Left lung (tissue), 4 donors: ENCODE measurements at regions not wholly inside any gene's neighbourhood (a gene's known extent, or its start where the extent isn't known, plus 50 kb on each side); places are given as distances from the start of the nearest gene placed in this dataset.
"Not testable (repeated sequence)": the region's sequence is repeated elsewhere in the genome, so short reads cannot be mapped to it uniquely, and the experiment has no call there.

ENCODE experiments used
- ATAC-seq: fragments of 200-7000 bp; cut with Tn5 transposase; one replicate; pipeline ENCODE4 v1.9.1; 2020; ENCODE audit warnings: moderate library complexity
- DNase-seq, 4 donors: peaks; one replicate each; pipeline ENCODE4 v3.0.0-alpha.2; 2013 to 2020
- H3K27ac ChIP-seq, 2 donors: fragments of 200-600 bp; sonication (generic) in 1 of 2; one replicate each; pipeline versions ENCODE4 v1.5.0 to v1.8.0; 2020 to 2021
- H3K27me3 ChIP-seq, 2 donors: fragments of 200-600 bp; sonication (generic) in 1 of 2; one replicate each; pipeline versions ENCODE4 v1.5.0 to v1.8.0; 2020 to 2021
- H3K36me3 ChIP-seq, 2 donors: fragments of 200-600 bp; sonication (generic) in 1 of 2; one replicate each; pipeline versions ENCODE4 v1.5.0 to v1.8.0; 2020 to 2021
- H3K4me1 ChIP-seq, 2 donors: fragments of 200-600 bp; one replicate each; pipeline ENCODE4 v1.8.0; 2021
- H3K4me3 ChIP-seq, 2 donors: fragments of 200-600 bp; sonication (generic) in 1 of 2; one replicate each; pipeline versions ENCODE4 v1.5.0 to v1.8.0; 2020 to 2021; ENCODE audit warnings: mild to moderate bottlenecking in 1 of 2
- H3K9me3 ChIP-seq, 2 donors: fragments of 200-600 bp; sonication (generic) in 1 of 2; one replicate each; pipeline versions ENCODE4 v1.5.0 to v1.8.0; 2020 to 2021
- CTCF ChIP-seq, 2 donors: fragments of 200-600 bp; sonication (generic) in 1 of 2; IDR thresholded peaks; one replicate each; pipeline versions ENCODE4 v1.5.0 to v1.8.0; 2021; ENCODE audit warnings: antibody characterized with exemption in 2 of 2
- intact Hi-C, 2 donors: fragments of 100-400 bp; cut with DNase I; formaldehyde crosslinking; loops; one replicate each; pipeline versions ENCODE4 v1.11.2 to v1.14.2; 2022
- donor health status: DM: no; HTN: yes; CAD: no.
- donor health status: DM: no; HTN: no; CAD: no.

GRCh38 chr21:9759972-9760371 is 761.4 kb upstream of the TPTE start:
- intact Hi-C loops = no loop called here
- Histone ChIP-seq H3K27me3 (no peaks in the 10 kb centered on the region), H3K4me1 (no peaks in the 10 kb centered on the region), H3K36me3 (no peaks in the 10 kb centered on the region), H3K27ac (no peak overlapping the region), H3K9me3 (peaks cover 4 to 61% of the 10 kb centered on the region in 2 donors), H3K4me3 (no peak overlapping the region)
- no peak for ATAC-seq
- no peak for TF ChIP-seq CTCF (IDR thresholded peaks at IDR 0.05)
- peak in 1 of 4 donors; percentile 70 for DNase-seq

- no peak overlapping the region for H3K4me3 ChIP-seq
- H3K36me3 ChIP-seq = no peaks in the 10 kb centered on the region
- H3K27ac ChIP-seq = no peak overlapping the region
- ATAC-seq (no peak), DNase-seq (no peak)
- TF ChIP-seq CTCF (IDR thresholded peaks at IDR 0.05) = no peak
- no peaks in the 10 kb centered on the region for H3K27me3 ChIP-seq
- H3K4me1 ChIP-seq = no peaks in the 10 kb centered on the region
- intact Hi-C loops = no loop called here
- H3K9me3 ChIP-seq = peaks cover 4 to 61% of the 10 kb centered on the region in 2 donors
Observed at GRCh38 chr21:9760398-9761074, 760.8 kb upstream of the TPTE start.

GRCh38 chr21:9763306-9763705 is 758.1 kb upstream of the TPTE start:
- no peak for TF ChIP-seq CTCF (IDR thresholded peaks at IDR 0.05)
- Histone ChIP-seq H3K36me3 (no peaks in the 10 kb centered on the region), H3K4me3 (no peak overlapping the region), H3K27ac (no peak overlapping the region), H3K27me3 (peaks cover 0 to 5% of the 10 kb centered on the region in 2 donors), H3K4me1 (no peaks in the 10 kb centered on the region), H3K9me3 (peaks cover 2 to 63% of the 10 kb centered on the region in 2 donors)
- DNase-seq (no peak), ATAC-seq (no peak)
- intact Hi-C loops = no loop called here

GRCh38 chr21:9763807-9764206 is 757.6 kb upstream of the TPTE start:
- TF ChIP-seq CTCF (IDR thresholded peaks at IDR 0.05) = no peak
- no peak overlapping the region for H3K4me3 ChIP-seq
- no peak for DNase-seq
- intact Hi-C loops = no loop called here
- ATAC-seq = no peak
- H3K4me1 ChIP-seq = no peaks in the 10 kb centered on the region
- H3K27me3 ChIP-seq = peaks cover 0 to 5% of the 10 kb centered on the region in 2 donors
- H3K27ac ChIP-seq = no peak overlapping the region
- H3K9me3 ChIP-seq = peaks cover 0 to 62% of the 10 kb centered on the region in 2 donors
- H3K36me3 ChIP-seq = no peaks in the 10 kb centered on the region

- H3K9me3 ChIP-seq = peaks cover 0 to 62% of the 10 kb centered on the region in 2 donors
- intact Hi-C loops, ATAC-seq: not testable (repeated sequence)
Observed at GRCh38 chr21:9764294-9764693, 757.1 kb upstream of the TPTE start.

GRCh38 chr21:9765538-9765937 is 755.8 kb upstream of the TPTE start:
- H3K36me3 ChIP-seq, DNase-seq, H3K27me3 ChIP-seq, ATAC-seq, H3K4me1 ChIP-seq, H3K4me3 ChIP-seq, intact Hi-C loops, H3K27ac ChIP-seq: not testable (repeated sequence)
- peaks cover 0 to 69% of the 10 kb centered on the region in 2 donors for H3K9me3 ChIP-seq

More at GRCh38 chr21:9764294-9764693, 757.1 kb upstream of the TPTE start:
- not testable (repeated sequence) for H3K27ac ChIP-seq, H3K4me3 ChIP-seq, H3K4me1 ChIP-seq, DNase-seq, H3K27me3 ChIP-seq, H3K36me3 ChIP-seq

- H3K4me1 ChIP-seq, DNase-seq, H3K4me3 ChIP-seq, intact Hi-C loops, H3K36me3 ChIP-seq, ATAC-seq, H3K27ac ChIP-seq, H3K27me3 ChIP-seq: not testable (repeated sequence)
- peaks cover 0 to 72% of the 10 kb centered on the region in 2 donors for H3K9me3 ChIP-seq
Observed at GRCh38 chr21:9766890-9767591, 754.3 kb upstream of the TPTE start.
